K562 (cell line): ENCODE measurements at regions not wholly inside any gene's neighbourhood (a gene's known extent, or its start where the extent isn't known, plus 50 kb on each side); places are given as distances from the start of the nearest gene placed in this dataset.

Experiments used
- ATAC-seq: fragments of 200-7000 bp; cut with Tn5 transposase; 3 replicates; pipeline ENCODE4 v1.9.1; 2020; ENCODE audit warnings: moderate library complexity
- BruUV-seq: library from RNA; stranded (reverse); fragments of 400-500 nt; replicated peaks from 2 replicates; lab custom pipeline; 2021; lab: Mats Ljungman, UMichigan
- CTCF ChIA-PET: fragments of 300-600 bp; formaldehyde crosslinking; extraction: SDS; loops from one replicate; lab custom pipeline; 2021; ENCODE audit warnings: low intra/inter-chr PET ratio; lab: Yijun Ruan, JAX
- POLR2A ChIA-PET: fragments of 300-600, 350-650 bp; sonication (Branson Sonifier 250); formaldehyde crosslinking; extraction: SDS; loops from one replicate; lab custom pipeline; 2021; ENCODE audit warnings: antibody characterized with exemption, inconsistent platforms; lab: Yijun Ruan, JAX
- DNase-seq, 4 experiments: peaks; one replicate each; pipeline versions ENCODE4 v3.0.0 to v3.0.0-alpha.2; 2011 to 2018; ENCODE audit warnings: low spot score in 3 of 4, mixed read lengths in 3 of 4; ENCODE audit errors: extremely low read depth in 1 of 4
- FAIRE-seq: peaks from 2 replicates; lab custom pipeline; 2011; peaks lifted over from hg19 to GRCh38; lab: Jason Lieb, UNC
- H2AFZ ChIP-seq: 2 replicates; pipeline ENCODE4 v1.6.0; 2011; ENCODE audit warnings: low read depth, low read length, control low read depth, inconsistent platforms
- H3K27ac ChIP-seq: fragments of 200-600 bp; 3 replicates; pipeline ENCODE4 v1.8.0; 2011; ENCODE audit warnings: low read depth, mild to moderate bottlenecking, control low read depth, inconsistent platforms, low read length, moderate library complexity, mixed read lengths; ENCODE audit errors: extremely low read depth
- H3K27me3 ChIP-seq, 2 experiments: fragments of 300-600 bp in 1 of 2; 2 replicates in 1 of 2; 3 replicates in 1 of 2; pipeline versions ENCODE4 v1.6.0 to v1.8.0; 2011; ENCODE audit warnings: inconsistent platforms in 2 of 2, low read length in 2 of 2, mild to moderate bottlenecking in 1 of 2, mixed read lengths in 1 of 2, moderate library complexity in 1 of 2; ENCODE audit not compliant: control insufficient read depth in 2 of 2, insufficient read depth in 2 of 2
- H3K36me3 ChIP-seq: fragments of 300-600 bp; 3 replicates; pipeline ENCODE4 v1.8.0; 2011; ENCODE audit warnings: mild to moderate bottlenecking, low read length, inconsistent platforms; ENCODE audit not compliant: control insufficient read depth, insufficient read depth
- H3K4me1 ChIP-seq, 2 experiments: fragments of 200-600 bp in 1 of 2; replicated peaks in 1 of 2; 2 replicates in 1 of 2; 3 replicates in 1 of 2; pipeline versions ENCODE4 v1.5.1 to v1.8.0; 2011; ENCODE audit warnings: inconsistent platforms in 2 of 2, low read length in 2 of 2, mild to moderate bottlenecking in 1 of 2, mixed read lengths in 1 of 2, moderate library complexity in 1 of 2; ENCODE audit not compliant: control insufficient read depth in 2 of 2, insufficient read depth in 2 of 2
- H3K4me2 ChIP-seq: 2 replicates; pipeline ENCODE4 v1.6.1; 2011; ENCODE audit warnings: low read length, control low read depth, inconsistent platforms, mixed read lengths; ENCODE audit not compliant: insufficient read depth
- H3K4me3 ChIP-seq: fragments of 200-600 bp; sonication (generic), shearing (Covaris generic); 2 replicates; pipeline ENCODE4 v1.5.1; 2016; ENCODE audit warnings: control low read depth, inconsistent platforms
- H3K79me2 ChIP-seq: fragments of 200-600 bp; 3 replicates; pipeline ENCODE4 v1.8.0; 2011; ENCODE audit warnings: low read length, inconsistent platforms; ENCODE audit not compliant: control insufficient read depth, insufficient read depth
- H3K9ac ChIP-seq, 2 experiments: 2 replicates each; pipeline versions ENCODE4 v1.6.0 to v1.6.1; 2011; ENCODE audit warnings: low read depth in 2 of 2, low read length in 2 of 2, control low read depth in 1 of 2, inconsistent platforms in 1 of 2, mild to moderate bottlenecking in 1 of 2, mixed read lengths in 1 of 2; ENCODE audit not compliant: insufficient read depth in 1 of 2
- H3K9me1 ChIP-seq: one replicate; pipeline ENCODE4 v1.6.0; 2011; ENCODE audit warnings: inconsistent platforms, mild to moderate bottlenecking, low read length, moderate library complexity; ENCODE audit not compliant: control insufficient read depth, insufficient read depth
- H3K9me3 ChIP-seq: replicated peaks from 2 replicates; pipeline ENCODE4 v1.5.1; 2011; ENCODE audit warnings: low read depth, low read length, inconsistent platforms; ENCODE audit not compliant: control insufficient read depth, insufficient read depth
- H4K20me1 ChIP-seq: replicated peaks from 2 replicates; pipeline ENCODE4 v1.6.1; 2011; ENCODE audit warnings: low read length, inconsistent platforms, mixed read lengths; ENCODE audit not compliant: control insufficient read depth, insufficient read depth
- ELF2 ChIP-seq: fragments of 250-450 bp; sonication (Bioruptor Pico); IDR thresholded peaks from 2 replicates; pipeline ENCODE4 v1.5.0; 2021; ENCODE audit warnings: mild to moderate bottlenecking
- ETS2 ChIP-seq: IDR thresholded peaks from 2 replicates; pipeline ENCODE4 v1.6.1; 2016; ENCODE audit warnings: borderline replicate concordance, missing genetic modification characterization, mild to moderate bottlenecking, moderate library complexity, missing compliant biosample characterization; ENCODE audit not compliant: poor library complexity, severe bottlenecking
- FOXP4 ChIP-seq: sonication (generic); formaldehyde crosslinking; IDR thresholded peaks from 2 replicates; pipeline ENCODE4 v1.8.0; 2022; ENCODE audit warnings: mild to moderate bottlenecking, missing genetic modification reagents, borderline replicate concordance
- MEF2D ChIP-seq: conservative IDR thresholded peaks from 2 replicates; pipeline ENCODE4 v1.6.1; 2016; ENCODE audit warnings: low read depth, missing genetic modification characterization, missing compliant biosample characterization
- MNT ChIP-seq, 2 experiments: fragments of 450-650 bp; conservative IDR thresholded peaks; 2 replicates each; pipeline ENCODE4 v1.6.1; 2017; ENCODE audit warnings: mild to moderate bottlenecking in 2 of 2, moderate library complexity in 2 of 2
- RBM39 ChIP-seq: fragments of 200-400 bp; formaldehyde crosslinking; optimal IDR thresholded peaks from 2 replicates; pipeline ENCODE3; 2018; ENCODE audit warnings: low read depth, low read length
- TCF7 ChIP-seq: sonication (generic); IDR thresholded peaks from 2 replicates; pipeline ENCODE4 v1.6.1; 2016; ENCODE audit warnings: antibody characterized with exemption, borderline replicate concordance
- XRCC4 ChIP-seq: IDR thresholded peaks from one replicate; pipeline ENCODE4 v1.6.1; 2011; ENCODE audit not compliant: insufficient read depth, insufficient read length; ENCODE audit errors: extremely low read depth
- ZNF316 ChIP-seq: fragments of 450-650 bp; IDR thresholded peaks from 2 replicates; pipeline ENCODE4 v1.6.1; 2016
- ZNF507 ChIP-seq: conservative IDR thresholded peaks from 2 replicates; pipeline ENCODE4 v1.6.1; 2017; ENCODE audit warnings: missing genetic modification characterization, missing compliant biosample characterization
- ZNF551 ChIP-seq: fragments of 250-450 bp; sonication (Bioruptor Pico); IDR thresholded peaks from 2 replicates; pipeline ENCODE4 v1.5.0; 2021; ENCODE audit warnings: mild to moderate bottlenecking, moderate library complexity
- WGBS: fragments of 100-300 bp; shearing (Covaris generic); methylation state at CpG from one replicate; pipeline ENCODE4 v1.1.6; 2016; ENCODE audit warnings: low coverage, mixed read lengths; ENCODE audit not compliant: insufficient coverage; ENCODE audit errors: missing lambda C conversion rate; 5-methylcytosine and 5-hydroxymethylcytosine counted together
- in situ Hi-C: fragments of 300-500 bp; cut with MboI; formaldehyde crosslinking; loops from 4 replicates; pipeline ENCODE4 v1.15.0; 2018; ENCODE audit warnings: inconsistent platforms, mixed read lengths
- intact Hi-C: fragments of 100-400 bp; cut with micrococcal nuclease; formaldehyde crosslinking; loops from 2 replicates; pipeline ENCODE4 v1.14.2; 2022

- Histone ChIP-seq H3K27me3 (no peaks in the 10 kb centered on the region), H3K27ac (no peak overlapping the region), H3K36me3 (no peaks in the 10 kb centered on the region), H2AFZ (no peak overlapping the region), H3K9me1 (no peaks in the 10 kb centered on the region), H3K4me3 (no peak overlapping the region), H3K9me3 (no peaks in the 10 kb centered on the region), H3K79me2 (no peaks in the 10 kb centered on the region), H3K9ac (no peak overlapping the region), H3K4me1 (no peaks in the 10 kb centered on the region), H4K20me1 (no peaks in the 10 kb centered on the region), H3K4me2 (no peak overlapping the region)
- POLR2A ChIA-PET = no interaction called here
- no peak for FAIRE-seq
- WGBS = 10% methylated on average over 1 of the region's 1 CpG
- no TSS peak for BruUV-seq
- intact Hi-C loops = no loop called here
- CTCF ChIA-PET = no interaction called here
- no peak for ATAC-seq
- no peak for DNase-seq
- in situ Hi-C loops = no loop called here
- TF ChIP-seq TCF7 (no peak), RBM39 (no peak), ELF2 (CRISPR knock-in tag) (no peak), ETS2 (tag) (no peak), XRCC4 (no peak), ZNF507 (no peak), MNT (conservative IDR thresholded peaks at IDR 0.05) (no peak), ZNF316 (no peak), FOXP4 (CRISPR knock-in tag) (no peak), ZNF551 (CRISPR knock-in tag) (no peak), MEF2D (tag) (no peak)
Observed at GRCh38 chr4:132396636-132397035, 752.5 kb upstream of the PCDH10 start.
